Activated naive CD4-positive, alpha-beta T cell treated with anti-CD3 and anti-CD28 coated beads for 36 hours (primary cell): ENCODE measurements at regions not wholly inside any gene's neighbourhood (a gene's known extent, or its start where the extent isn't known, plus 50 kb on each side); places are given as distances from the start of the nearest gene placed in this dataset.

Experiments used
- CTCF ChIA-PET: fragments of 350-600 bp; sonication (Branson Sonifier 250); formaldehyde crosslinking; loops from one replicate; lab custom pipeline; 2021; ENCODE audit warnings: antibody characterized with exemption; lab: Charles Lee
- DNase-seq: peaks from one replicate; pipeline ENCODE4 v3.0.0-alpha.2; 2020
- H3K27ac Mint-ChIP-seq: one replicate; pipeline ENCODE4 v1.8.0; 2021; ENCODE audit warnings: mild to moderate bottlenecking, mixed read lengths
- H3K27me3 Mint-ChIP-seq: one replicate; pipeline ENCODE4 v1.8.0; 2021; ENCODE audit warnings: low read depth, mixed read lengths
- H3K36me3 Mint-ChIP-seq: one replicate; pipeline ENCODE4 v1.8.0; 2021; ENCODE audit warnings: low read depth, mixed read lengths
- H3K4me1 Mint-ChIP-seq: one replicate; pipeline ENCODE4 v1.8.0; 2021; ENCODE audit warnings: low read depth, mixed read lengths
- H3K4me3 Mint-ChIP-seq: one replicate; pipeline ENCODE4 v1.8.0; 2021; ENCODE audit warnings: mild to moderate bottlenecking, moderate library complexity, mixed read lengths
- H3K9me3 Mint-ChIP-seq: one replicate; pipeline ENCODE4 v1.8.0; 2021; ENCODE audit warnings: mixed read lengths
- intact Hi-C: fragments of 100-400 bp; cut with micrococcal nuclease; formaldehyde crosslinking; loops from one replicate; pipeline ENCODE4 v1.15.1; 2023

DNA sequence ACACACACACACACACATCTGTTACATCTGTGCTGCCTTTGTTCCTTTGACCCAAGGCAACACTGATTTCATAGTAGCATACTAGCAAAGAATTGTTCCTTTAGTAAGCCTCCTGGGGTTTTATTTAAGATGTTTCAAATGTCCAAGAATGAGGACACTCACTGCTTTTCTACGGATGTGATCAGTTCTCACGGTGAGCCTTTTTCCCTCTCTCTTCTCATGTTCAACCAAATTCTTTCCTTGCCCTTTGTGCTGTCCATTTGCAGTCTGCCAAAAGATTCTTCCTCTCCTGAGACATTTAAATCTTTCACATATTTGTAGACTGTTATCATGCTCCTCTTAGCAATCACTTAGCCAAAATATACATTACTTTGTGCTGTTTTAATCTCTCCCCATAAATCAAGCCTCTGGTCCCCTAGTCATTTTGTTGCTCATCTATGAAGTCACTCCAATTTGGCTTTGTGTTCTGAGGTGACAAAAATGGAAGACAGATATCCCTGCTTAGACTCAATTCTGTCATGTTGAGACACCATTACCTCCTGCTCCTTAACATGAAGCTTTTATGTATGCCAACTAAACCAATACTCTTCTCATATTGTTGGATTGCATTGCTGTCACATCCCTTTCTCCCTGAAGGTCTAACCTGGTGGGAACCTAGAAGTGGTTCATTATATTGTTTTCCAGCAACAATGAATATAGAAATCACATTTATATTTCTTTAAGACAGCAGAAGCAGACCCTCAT is 1605.3 kb upstream of the ACVR2A start:
- intact Hi-C loops = no loop called here
- CTCF ChIA-PET = no interaction called here
- Mint-ChIP-seq H3K4me1 (no peaks in the 10 kb centered on the region), H3K36me3 (no peaks in the 10 kb centered on the region), H3K27me3 (no peaks in the 10 kb centered on the region), H3K4me3 (no peak overlapping the region), H3K27ac (no peak overlapping the region), H3K9me3 (no peaks in the 10 kb centered on the region)
- DNase-seq = no peak

DNA sequence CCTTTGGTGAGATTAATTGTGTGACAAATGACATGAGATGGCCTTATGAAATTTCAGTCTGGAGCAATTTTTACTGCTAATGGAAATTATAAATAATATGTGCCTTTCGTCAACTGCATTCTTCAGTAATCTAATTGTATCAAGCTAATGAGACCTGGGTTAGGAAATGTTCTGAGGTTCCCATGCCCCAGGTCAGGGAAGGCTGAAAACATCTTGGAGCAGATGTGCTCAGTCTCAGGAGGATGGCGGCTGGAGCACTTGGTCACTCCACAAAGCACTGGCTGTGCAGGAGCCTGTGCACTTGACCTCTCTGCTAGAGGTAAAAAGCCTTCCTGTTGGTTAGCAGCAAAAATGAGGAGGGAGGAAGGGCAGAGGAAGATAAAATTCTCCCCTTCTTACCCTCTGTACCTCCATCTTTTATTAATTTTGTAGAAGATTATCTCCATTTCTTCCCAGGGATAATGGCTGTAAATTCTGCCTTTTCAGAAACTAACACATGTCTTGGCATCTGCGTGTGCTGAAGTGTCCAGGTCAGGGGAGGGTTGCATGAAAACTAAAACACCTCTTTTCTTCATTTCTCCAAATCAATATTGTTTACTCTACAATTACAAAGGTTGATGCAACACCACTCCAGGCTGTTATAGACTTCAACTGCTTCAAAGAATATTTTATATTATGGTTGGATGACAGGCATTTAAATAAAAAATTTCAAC is 1606.4 kb upstream of the ACVR2A start:
- Mint-ChIP-seq H3K27ac (no peak overlapping the region), H3K27me3 (no peaks in the 10 kb centered on the region), H3K4me1 (no peaks in the 10 kb centered on the region), H3K9me3 (no peaks in the 10 kb centered on the region), H3K4me3 (no peak overlapping the region), H3K36me3 (no peaks in the 10 kb centered on the region)
- no peak for DNase-seq
- intact Hi-C loops = no loop called here
- CTCF ChIA-PET = no interaction called here

DNA sequence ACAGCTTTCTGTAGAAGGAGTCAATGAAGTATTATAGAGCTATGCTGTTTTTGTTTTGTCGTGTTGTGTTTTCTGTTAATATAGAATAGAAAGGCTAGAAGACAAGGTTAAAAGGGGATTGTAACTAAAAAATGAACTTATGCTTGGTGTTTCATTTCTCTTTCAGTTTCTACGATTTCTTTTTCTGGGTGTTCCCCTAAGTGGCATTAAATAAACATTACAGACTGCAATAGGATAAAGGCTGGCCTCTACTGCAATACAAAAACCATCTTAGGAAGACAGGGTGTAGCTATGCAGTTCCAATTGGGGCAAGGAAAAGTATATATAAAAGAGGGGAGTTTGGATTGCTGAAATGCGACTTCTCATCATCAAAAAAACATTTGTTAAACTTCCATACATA is 1609.7 kb upstream of the ACVR2A start:
- Mint-ChIP-seq H3K27me3 (no peaks in the 10 kb centered on the region), H3K36me3 (no peaks in the 10 kb centered on the region), H3K4me3 (no peak overlapping the region), H3K4me1 (no peaks in the 10 kb centered on the region), H3K9me3 (peaks cover 4% of the 10 kb centered on the region), H3K27ac (no peak overlapping the region)
- no peak for DNase-seq
- CTCF ChIA-PET = no interaction called here
- intact Hi-C loops = no loop called here

DNA sequence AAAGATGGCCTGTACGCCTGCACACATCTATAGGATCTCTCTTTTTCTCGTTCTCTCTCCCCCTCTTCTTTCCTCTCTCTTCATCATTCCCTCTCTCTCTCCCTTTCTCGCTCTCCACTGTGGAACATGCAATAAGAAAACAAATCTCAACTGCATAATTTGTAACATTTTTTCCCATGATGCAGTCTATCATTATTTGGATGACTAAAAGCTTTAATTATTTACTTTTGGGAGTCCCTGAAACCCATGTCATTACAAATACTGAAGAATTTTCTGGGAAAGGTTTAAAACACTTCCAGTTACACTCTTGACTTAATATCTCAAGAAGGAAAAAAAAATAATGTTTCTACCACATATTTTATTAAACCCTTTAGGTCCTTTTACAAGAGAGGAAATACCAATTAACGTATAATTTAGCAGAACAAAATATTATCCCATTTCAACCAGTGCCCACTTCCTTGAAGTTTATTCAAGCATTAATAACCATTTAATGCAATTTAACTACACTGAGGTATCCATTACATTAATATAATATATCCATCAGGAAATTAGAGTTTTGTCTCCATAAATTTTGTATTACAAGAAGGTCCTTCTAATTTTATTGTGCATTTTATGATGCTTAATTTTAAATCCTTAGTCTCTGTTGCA is 1615.2 kb upstream of the ACVR2A start:
- Mint-ChIP-seq H3K27ac (no peak overlapping the region), H3K9me3 (peaks cover 6% of the 10 kb centered on the region), H3K27me3 (no peaks in the 10 kb centered on the region), H3K4me1 (no peaks in the 10 kb centered on the region), H3K4me3 (no peak overlapping the region), H3K36me3 (no peaks in the 10 kb centered on the region)
- no peak for DNase-seq
- intact Hi-C loops = no loop called here
- CTCF ChIA-PET = no interaction called here

DNA sequence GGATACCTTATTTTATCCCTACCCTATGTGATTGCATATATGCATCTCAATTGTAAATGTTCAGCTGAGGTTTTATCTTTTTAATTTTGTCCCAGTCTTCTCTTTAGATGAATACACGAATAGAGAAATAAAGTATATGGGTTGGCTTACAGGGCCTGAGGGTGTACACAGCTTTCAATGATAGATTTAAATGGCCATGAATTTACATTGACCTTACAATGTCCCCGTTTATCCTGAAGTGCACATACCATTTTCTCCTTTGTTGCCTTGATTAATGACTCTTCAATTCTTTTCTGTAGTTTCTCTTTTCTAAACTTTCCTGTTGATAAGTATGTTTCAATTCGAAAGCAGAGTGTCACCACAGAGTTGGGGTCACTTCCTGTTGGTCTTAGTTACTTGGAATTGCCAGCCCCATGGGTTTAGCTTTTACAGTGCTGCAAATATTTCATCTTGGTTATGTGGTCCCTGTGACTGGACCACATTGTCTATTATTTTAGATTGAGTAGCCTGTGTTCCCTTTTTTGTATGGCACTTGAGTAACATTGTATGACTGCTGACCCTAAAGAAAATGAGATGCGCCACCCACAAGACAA is 1616.3 kb upstream of the ACVR2A start:
- Mint-ChIP-seq H3K9me3 (peaks cover 6% of the 10 kb centered on the region), H3K4me3 (no peak overlapping the region), H3K36me3 (no peaks in the 10 kb centered on the region), H3K27ac (no peak overlapping the region), H3K27me3 (no peaks in the 10 kb centered on the region), H3K4me1 (no peaks in the 10 kb centered on the region)
- DNase-seq = no peak
- CTCF ChIA-PET = no interaction called here
- intact Hi-C loops = no loop called here

DNA sequence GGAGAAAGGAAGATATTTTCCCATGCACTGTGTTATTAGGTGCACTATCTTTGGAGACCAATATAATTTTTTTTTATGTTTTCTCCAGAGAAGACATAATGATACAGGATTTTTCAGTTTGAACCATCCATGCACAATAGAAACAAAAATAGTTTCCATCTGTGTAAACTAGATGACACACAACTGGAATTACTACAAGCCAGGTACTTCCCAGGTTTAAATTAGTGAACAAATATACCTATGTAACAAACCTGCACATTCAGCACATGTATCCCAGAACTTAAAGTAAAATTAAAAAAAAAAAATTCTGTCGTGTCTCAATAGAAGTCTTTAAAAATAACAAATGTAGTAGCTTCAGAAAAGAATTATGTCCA is 1616.8 kb upstream of the ACVR2A start:
- Mint-ChIP-seq H3K27me3 (no peaks in the 10 kb centered on the region), H3K27ac (no peak overlapping the region), H3K9me3 (peaks cover 6% of the 10 kb centered on the region), H3K4me3 (no peak overlapping the region), H3K36me3 (no peaks in the 10 kb centered on the region), H3K4me1 (no peaks in the 10 kb centered on the region)
- CTCF ChIA-PET = no interaction called here
- no peak for DNase-seq
- intact Hi-C loops = no loop called here

- CTCF ChIA-PET = no interaction called here
Observed at GRCh38 chr2:146227152-146228019, 1617.4 kb upstream of the ACVR2A start.

DNA sequence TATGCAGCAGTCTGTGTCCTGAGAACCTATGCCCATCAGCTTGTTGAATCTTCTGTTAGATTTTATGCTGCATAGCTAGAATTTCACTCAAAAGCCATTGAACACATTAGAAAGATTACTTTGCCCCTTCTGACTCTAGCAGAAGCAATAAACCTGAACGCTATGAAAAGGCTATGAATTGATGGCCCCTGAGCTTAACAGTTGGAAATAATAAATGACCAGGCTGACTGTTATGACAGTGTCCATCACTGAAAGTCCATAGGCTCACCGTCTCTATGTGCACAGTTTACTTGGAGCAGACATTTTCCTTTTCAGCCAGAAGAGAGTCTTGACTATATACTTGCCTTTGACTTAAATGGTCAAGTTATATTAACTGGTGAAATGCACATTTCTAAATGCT is 1618.8 kb upstream of the ACVR2A start:
- no peaks in the 10 kb centered on the region for H3K36me3 Mint-ChIP-seq
- CTCF ChIA-PET = interaction anchor here (0.6 kb wide), 1 partner anchor 15 kb away, joined by 3 read pairs; no protein-coding TSS in a partner anchor
- H3K4me3 Mint-ChIP-seq = no peak overlapping the region
- DNase-seq = no peak
- H3K27me3 Mint-ChIP-seq = no peaks in the 10 kb centered on the region
- no peaks in the 10 kb centered on the region for H3K4me1 Mint-ChIP-seq
- intact Hi-C loops = no loop called here
- peaks cover 3% of the 10 kb centered on the region for H3K9me3 Mint-ChIP-seq
- H3K27ac Mint-ChIP-seq = no peak overlapping the region

More at GRCh38 chr2:146227152-146228019, 1617.4 kb upstream of the ACVR2A start:
- Mint-ChIP-seq H3K27ac (no peak overlapping the region), H3K4me1 (no peaks in the 10 kb centered on the region), H3K36me3 (no peaks in the 10 kb centered on the region), H3K4me3 (no peak overlapping the region), H3K9me3 (peaks cover 6% of the 10 kb centered on the region), H3K27me3 (no peaks in the 10 kb centered on the region)
- DNase-seq = no peak
- intact Hi-C loops = no loop called here

DNA sequence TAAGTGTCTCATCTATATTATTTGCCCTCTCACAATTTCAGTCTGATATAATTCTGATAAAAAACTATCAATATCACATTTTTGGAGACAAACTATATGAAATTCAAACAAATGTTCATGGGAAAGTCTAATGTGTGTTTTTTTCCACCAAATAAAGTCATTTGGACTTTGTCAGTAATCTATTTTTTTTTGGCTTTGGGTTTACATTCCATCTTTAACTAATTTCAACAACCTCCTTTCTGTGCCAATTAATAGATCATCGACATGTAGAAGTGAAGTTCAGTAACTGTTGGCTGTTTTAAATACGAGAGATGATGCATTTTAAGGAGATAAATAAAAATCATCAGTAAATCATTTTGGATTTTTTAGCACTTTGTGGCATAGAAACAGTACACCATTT is 1623.0 kb upstream of the ACVR2A start:
- H3K4me3 Mint-ChIP-seq = no peak overlapping the region
- no peak for DNase-seq
- peaks cover 3% of the 10 kb centered on the region for H3K9me3 Mint-ChIP-seq
- H3K36me3 Mint-ChIP-seq = no peaks in the 10 kb centered on the region
- intact Hi-C loops = no loop called here
- H3K27me3 Mint-ChIP-seq = no peaks in the 10 kb centered on the region
- CTCF ChIA-PET = no interaction called here
- no peaks in the 10 kb centered on the region for H3K4me1 Mint-ChIP-seq
- no peak overlapping the region for H3K27ac Mint-ChIP-seq

DNA sequence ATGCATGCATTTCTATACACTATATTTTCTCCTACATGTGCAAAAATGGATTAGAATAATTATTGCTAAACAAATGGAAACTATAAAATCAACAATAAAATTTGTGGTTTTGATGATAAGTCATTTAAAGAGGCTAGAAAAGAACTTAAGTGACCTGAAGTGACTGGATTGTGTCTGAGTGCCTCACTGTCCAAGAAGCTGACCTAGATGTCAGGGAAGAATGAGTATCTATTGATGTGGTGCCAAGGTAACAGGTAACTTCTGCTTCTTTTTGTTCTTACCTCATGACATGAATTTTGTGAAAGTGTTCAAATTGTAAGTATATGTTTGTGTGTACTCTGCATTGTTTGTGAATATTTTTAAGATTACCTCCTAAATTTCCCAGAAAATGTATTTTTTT is 1623.9 kb upstream of the ACVR2A start:
- Mint-ChIP-seq H3K36me3 (no peaks in the 10 kb centered on the region), H3K9me3 (peaks cover 3% of the 10 kb centered on the region), H3K4me1 (no peaks in the 10 kb centered on the region), H3K27ac (no peak overlapping the region), H3K27me3 (no peaks in the 10 kb centered on the region), H3K4me3 (no peak overlapping the region)
- DNase-seq = no peak
- CTCF ChIA-PET = no interaction called here
- intact Hi-C loops = no loop called here

GRCh38 chr2:146214394-146214929 is 1630.4 kb upstream of the ACVR2A start:
- no peak for DNase-seq
- peaks cover 3% of the 10 kb centered on the region for H3K9me3 Mint-ChIP-seq
- no peaks in the 10 kb centered on the region for H3K36me3 Mint-ChIP-seq
- CTCF ChIA-PET = no interaction called here
- no peak overlapping the region for H3K4me3 Mint-ChIP-seq
- no peaks in the 10 kb centered on the region for H3K4me1 Mint-ChIP-seq
- no peaks in the 10 kb centered on the region for H3K27me3 Mint-ChIP-seq
- H3K27ac Mint-ChIP-seq = no peak overlapping the region
- intact Hi-C loops = no loop called here

DNA sequence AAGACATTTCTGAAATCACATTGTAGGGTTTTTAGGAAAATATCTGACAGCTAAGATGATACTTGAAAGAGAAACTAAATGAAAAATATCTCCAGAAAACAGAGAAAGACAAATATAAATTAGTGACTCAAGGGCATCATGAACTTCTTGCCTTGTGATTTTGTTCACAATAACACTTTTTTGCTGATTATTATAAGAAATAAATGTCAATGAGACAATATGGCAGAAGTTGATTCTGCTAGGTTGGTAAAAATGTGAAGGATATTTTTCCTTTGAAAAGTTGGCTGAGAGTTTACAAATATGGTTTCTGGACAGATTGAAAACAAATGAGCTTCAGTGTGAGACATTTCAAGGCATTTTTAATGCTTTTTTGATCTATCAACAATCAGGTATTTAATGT is 1631.2 kb upstream of the ACVR2A start:
- intact Hi-C loops = no loop called here
- no peak for DNase-seq
- Mint-ChIP-seq H3K4me3 (no peak overlapping the region), H3K4me1 (no peaks in the 10 kb centered on the region), H3K27ac (no peak overlapping the region), H3K27me3 (no peaks in the 10 kb centered on the region), H3K36me3 (no peaks in the 10 kb centered on the region), H3K9me3 (peaks cover 3% of the 10 kb centered on the region)
- CTCF ChIA-PET = no interaction called here
